ENCODE measurements at regions not wholly inside any gene's neighbourhood (a gene's known extent, or its start where the extent isn't known, plus 50 kb on each side); places are given as distances from the start of the nearest gene placed in this dataset.

GRCh38 chr9:715300-715699 is 126.2 kb upstream of the DMRT1 start:
- ChIA-PET POLR2A (ENCODE audit: unreplicated experiment) (interaction anchor here (0.5 kb wide), 1 partner anchor 32 kb away, joined by 3 read pairs; no protein-coding TSS in a partner anchor), CTCF (no interaction called here)
- no peaks in the 10 kb centered on the region for H3F3A ChIP-seq (ENCODE audit: low read length, unreplicated experiment)
- H3K4me3 ChIP-seq (ENCODE audit: low read length), result no peak overlapping the region
- intact Hi-C loops (cut with micrococcal nuclease), result no loop called here
- no peaks in the 10 kb centered on the region for H3K27me3 ChIP-seq (ENCODE audit: low read length)
- no peak overlapping the region for H3K27ac ChIP-seq (ENCODE audit: low read length)
- no peaks in the 10 kb centered on the region for H3K9me2 ChIP-seq (replicated peaks; ENCODE audit: low read length)
- TF ChIP-seq EZH2phosphoT487 (IDR thresholded peaks at IDR 0.05; ENCODE audit: borderline replicate concordance, low read length) (no peak), CTCF (conservative IDR thresholded peaks at IDR 0.05; ENCODE audit: low read depth, low read length) (no peak), EZH2 (IDR thresholded peaks at IDR 0.05; ENCODE audit: low read length, unreplicated experiment) (no peak)
- DNase-seq (no peak), ATAC-seq (no peak)
- H3K79me2 ChIP-seq (ENCODE audit: low read length), result 0 out of 2 replicates have a peak, but pooled peaks cover 13% of the 10 kb centered on the region
- H2AFZ ChIP-seq (ENCODE audit: low read length), result no peak overlapping the region
- no peaks in the 10 kb centered on the region for H3K9me3 ChIP-seq (ENCODE audit: low read length)
- no TSS peak for BruUV-seq (replicated peaks)
- H3K4me2 ChIP-seq (ENCODE audit: low read length), result no peak overlapping the region
- no peaks in the 10 kb centered on the region for H3K4me1 ChIP-seq (ENCODE audit: insufficient read depth, low read length)
- H3K9ac ChIP-seq (ENCODE audit: low read length), result no peak overlapping the region
- H4K20me1 ChIP-seq (ENCODE audit: low read length), result no peaks in the 10 kb centered on the region
- peaks cover 10% of the 10 kb centered on the region; the same call in 1 of the 2 replicates for H3K36me3 ChIP-seq (ENCODE audit: low read depth, low read length)

- Histone ChIP-seq H3F3A (ENCODE audit: low read length, unreplicated experiment) (no peaks in the 10 kb centered on the region), H3K4me1 (ENCODE audit: insufficient read depth, low read length) (no peaks in the 10 kb centered on the region), H3K27ac (ENCODE audit: low read length) (no peak overlapping the region), H3K9ac (ENCODE audit: low read length) (no peak overlapping the region), H3K4me3 (ENCODE audit: low read length) (no peak overlapping the region), H4K20me1 (ENCODE audit: low read length) (no peaks in the 10 kb centered on the region), H3K4me2 (ENCODE audit: low read length) (no peak overlapping the region), H2AFZ (ENCODE audit: low read length) (no peak overlapping the region), H3K36me3 (ENCODE audit: low read depth, low read length) (peaks cover 7% of the 10 kb centered on the region; the same call in 1 of the 2 replicates), H3K27me3 (ENCODE audit: low read length) (no peaks in the 10 kb centered on the region), H3K9me3 (ENCODE audit: low read length) (no peaks in the 10 kb centered on the region), H3K79me2 (ENCODE audit: low read length) (0 out of 2 replicates have a peak, but pooled peaks cover 13% of the 10 kb centered on the region), H3K9me2 (replicated peaks; ENCODE audit: low read length) (no peaks in the 10 kb centered on the region)
- ATAC-seq, result no peak
- intact Hi-C loops (cut with micrococcal nuclease), result no loop called here
- TF ChIP-seq CTCF (conservative IDR thresholded peaks at IDR 0.05; ENCODE audit: low read depth, low read length), result no peak
- no peak for TF ChIP-seq EZH2phosphoT487 (IDR thresholded peaks at IDR 0.05; ENCODE audit: borderline replicate concordance, low read length)
- TF ChIP-seq EZH2 (IDR thresholded peaks at IDR 0.05; ENCODE audit: low read length, unreplicated experiment), result no peak
- no TSS peak for BruUV-seq (replicated peaks)
- no peak for DNase-seq
- CTCF ChIA-PET, result no interaction called here
- POLR2A ChIA-PET (ENCODE audit: unreplicated experiment), result interaction anchor here (0.5 kb wide), 1 partner anchor 31 kb away, joined by 3 read pairs; no protein-coding TSS in a partner anchor
These were observed 125.6 kb upstream of the DMRT1 start for GRCh38 chr9:715743-716400.

GRCh38 chr9:717722-718121 is 123.8 kb upstream of the DMRT1 start:
- intact Hi-C loops (cut with micrococcal nuclease), result no loop called here
- no peaks in the 10 kb centered on the region for H4K20me1 ChIP-seq (ENCODE audit: low read length)
- BruUV-seq (replicated peaks), result no TSS peak
- no peaks in the 10 kb centered on the region for H3K36me3 ChIP-seq (ENCODE audit: low read depth, low read length)
- H3K4me1 ChIP-seq (ENCODE audit: insufficient read depth, low read length), result no peaks in the 10 kb centered on the region
- H3K27me3 ChIP-seq (ENCODE audit: low read length), result no peaks in the 10 kb centered on the region
- H3K9ac ChIP-seq (ENCODE audit: low read length), result no peak overlapping the region
- H3K4me2 ChIP-seq (ENCODE audit: low read length), result no peak overlapping the region
- CTCF ChIA-PET, result no interaction called here
- no peaks in the 10 kb centered on the region for H3K9me3 ChIP-seq (ENCODE audit: low read length)
- POLR2A ChIA-PET (ENCODE audit: unreplicated experiment), result no interaction called here
- H2AFZ ChIP-seq (ENCODE audit: low read length), result no peak overlapping the region
- H3K9me2 ChIP-seq (replicated peaks; ENCODE audit: low read length), result no peaks in the 10 kb centered on the region
- no peak overlapping the region for H3K27ac ChIP-seq (ENCODE audit: low read length)
- 0 out of 2 replicates have a peak, but pooled peaks cover 13% of the 10 kb centered on the region for H3K79me2 ChIP-seq (ENCODE audit: low read length)
- H3K4me3 ChIP-seq (ENCODE audit: low read length), result no peak overlapping the region
- no peak for DNase-seq
- no peaks in the 10 kb centered on the region for H3F3A ChIP-seq (ENCODE audit: low read length, unreplicated experiment)
- TF ChIP-seq CTCF (conservative IDR thresholded peaks at IDR 0.05; ENCODE audit: low read depth, low read length) (no peak), EZH2phosphoT487 (IDR thresholded peaks at IDR 0.05; ENCODE audit: borderline replicate concordance, low read length) (no peak), EZH2 (IDR thresholded peaks at IDR 0.05; ENCODE audit: low read length, unreplicated experiment) (no peak)
- ATAC-seq, result no peak
